K562 (cell line): ENCODE measurements at regions not wholly inside any gene's neighbourhood (a gene's known extent, or its start where the extent isn't known, plus 50 kb on each side); places are given as distances from the start of the nearest gene placed in this dataset.

Experiments used
- ARNT ChIP-seq, 2 experiments: fragments of 450-650 bp; IDR thresholded peaks; 2 replicates each; pipeline ENCODE4 v1.6.1; 2016; ENCODE audit warnings: mild to moderate bottlenecking in 1 of 2
- E2F6 ChIP-seq, 2 experiments: IDR thresholded peaks; 2 replicates each; pipeline ENCODE4 v1.6.1; 2011; ENCODE audit warnings: borderline replicate concordance in 1 of 2, control low read depth in 1 of 2, low read depth in 1 of 2, low read length in 1 of 2, mild to moderate bottlenecking in 1 of 2, mixed read lengths in 1 of 2, moderate library complexity in 1 of 2; ENCODE audit not compliant: insufficient read depth in 1 of 2, insufficient read length in 1 of 2, poor library complexity in 1 of 2, severe bottlenecking in 1 of 2; ENCODE audit errors: extremely low read depth in 1 of 2
- MAX ChIP-seq: sonication (generic); formaldehyde crosslinking; IDR thresholded peaks from 2 replicates; pipeline ENCODE4 v1.9.0; 2022; ENCODE audit warnings: mild to moderate bottlenecking, missing genetic modification reagents
- THAP12 ChIP-seq: fragments of 250-450 bp; sonication (Bioruptor Pico); IDR thresholded peaks from 2 replicates; pipeline ENCODE4 v1.9.0; 2021; ENCODE audit warnings: mild to moderate bottlenecking, inconsistent platforms
- ZNF589 ChIP-seq: fragments of 200-800 bp; sonication (Bioruptor generic); IDR thresholded peaks from 2 replicates; pipeline ENCODE4 v1.6.1; 2016; ENCODE audit warnings: low read depth, missing genetic modification characterization, missing compliant biosample characterization
- ZZZ3 ChIP-seq: fragments of 450-650 bp; IDR thresholded peaks from 2 replicates; pipeline ENCODE4 v1.6.1; 2016; ENCODE audit warnings: antibody characterized with exemption, mild to moderate bottlenecking, moderate library complexity

GRCh38 chr13:23992781-23993679 is 95.7 kb upstream of the C1QTNF9B start:
- TF ChIP-seq E2F6 (IDR thresholded peaks at IDR 0.05; ENCODE audit: borderline replicate concordance in 1 of 2, extremely low read depth in 1 of 2, insufficient read depth in 1 of 2, insufficient read length in 1 of 2, low read depth in 1 of 2, low read length in 1 of 2, poor library complexity in 1 of 2, severe bottlenecking in 1 of 2) (no peak), MAX (CRISPR knock-in tag) (no peak), ZZZ3 (no peak), THAP12 (CRISPR knock-in tag) (no peak), ZNF589 (no peak), ARNT (IDR thresholded peaks at IDR 0.05) (no peak)
